GM12891 (cell line): ENCODE measurements at regions not wholly inside any gene's neighbourhood (a gene's known extent, or its start where the extent isn't known, plus 50 kb on each side); places are given as distances from the start of the nearest gene placed in this dataset.

Experiments used
- DNase-seq: peaks from one replicate; pipeline ENCODE4 v3.0.0; 2011; ENCODE audit warnings: low spot score; ENCODE audit not compliant: insufficient read length
- FAIRE-seq: peaks from 2 replicates; lab custom pipeline; 2011; peaks lifted over from hg19 to GRCh38; lab: Jason Lieb, UNC
- PAX5 ChIP-seq: IDR thresholded peaks from 2 replicates; pipeline ENCODE4 v1.6.1; 2011; ENCODE audit warnings: low read length, moderate library complexity, mild to moderate bottlenecking; ENCODE audit not compliant: insufficient read depth, severe bottlenecking
- POLR2A ChIP-seq: IDR thresholded peaks from 2 replicates; pipeline ENCODE4 v1.6.1; 2011; ENCODE audit warnings: low read depth, low read length, control low read depth
- POLR2AphosphoS5 ChIP-seq: IDR thresholded peaks from 2 replicates; pipeline ENCODE4 v1.6.1; 2011; ENCODE audit warnings: low read depth, low read length, control low read depth
- POU2F2 ChIP-seq: IDR thresholded peaks from 2 replicates; pipeline ENCODE4 v1.6.1; 2011; ENCODE audit warnings: low read depth, mild to moderate bottlenecking, control low read depth, low read length, moderate library complexity
- SPI1 ChIP-seq: IDR thresholded peaks from 2 replicates; pipeline ENCODE4 v1.6.1; 2011; ENCODE audit warnings: low read depth, low read length, control low read depth
- TAF1 ChIP-seq: IDR thresholded peaks from 2 replicates; pipeline ENCODE4 v1.6.1; 2011; ENCODE audit warnings: low read depth, low read length, control low read depth

DNA sequence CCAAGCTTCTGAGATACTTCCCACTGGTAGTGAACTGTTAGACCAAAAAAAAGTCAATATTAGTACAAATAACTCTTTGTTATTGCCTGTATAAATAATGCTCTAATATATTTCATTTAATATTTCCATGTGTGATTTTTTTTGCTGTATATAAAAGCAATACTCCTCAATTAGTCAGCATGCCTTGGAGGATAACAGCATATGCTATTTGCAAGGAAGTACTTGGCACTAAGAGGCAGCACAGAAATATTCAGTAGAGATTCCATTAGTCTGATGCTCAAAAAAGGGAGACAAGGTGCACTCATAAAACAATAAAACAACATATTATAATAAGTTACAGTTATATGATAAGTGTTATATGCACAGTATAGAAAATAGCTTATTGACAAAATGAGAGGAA is 296.6 kb upstream of the MPDZ start:
- TF ChIP-seq POU2F2 (no peak), POLR2A (no peak), SPI1 (no peak), PAX5 (no peak), POLR2AphosphoS5 (no peak), TAF1 (no peak)
- DNase-seq: no peak

DNA sequence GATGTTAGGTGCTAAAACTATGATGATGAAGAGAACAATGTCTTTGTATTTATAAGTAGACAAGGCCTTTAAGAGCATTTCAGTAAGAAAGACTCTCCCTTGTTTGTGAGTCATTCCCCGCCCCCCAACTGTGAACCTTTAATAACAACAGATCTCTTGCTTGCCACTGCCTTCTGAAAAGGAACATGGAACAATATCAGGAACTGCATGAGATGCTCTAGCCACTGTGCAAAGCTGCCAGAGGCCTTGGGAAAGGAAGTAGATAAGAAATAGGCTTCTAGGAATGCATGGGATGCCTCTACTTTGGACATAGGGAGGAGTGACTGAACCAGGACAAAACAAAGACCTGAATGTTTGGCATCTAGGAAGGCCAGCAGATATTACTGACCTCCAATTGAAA is 296.1 kb upstream of the MPDZ start:
- FAIRE-seq (no peak), DNase-seq (no peak)
- TF ChIP-seq POU2F2 (no peak), POLR2AphosphoS5 (no peak), PAX5 (no peak), SPI1 (no peak), TAF1 (no peak), POLR2A (no peak)

More for the DNA sequence above, 296.6 kb upstream of the MPDZ start:
- no peak for FAIRE-seq

DNA sequence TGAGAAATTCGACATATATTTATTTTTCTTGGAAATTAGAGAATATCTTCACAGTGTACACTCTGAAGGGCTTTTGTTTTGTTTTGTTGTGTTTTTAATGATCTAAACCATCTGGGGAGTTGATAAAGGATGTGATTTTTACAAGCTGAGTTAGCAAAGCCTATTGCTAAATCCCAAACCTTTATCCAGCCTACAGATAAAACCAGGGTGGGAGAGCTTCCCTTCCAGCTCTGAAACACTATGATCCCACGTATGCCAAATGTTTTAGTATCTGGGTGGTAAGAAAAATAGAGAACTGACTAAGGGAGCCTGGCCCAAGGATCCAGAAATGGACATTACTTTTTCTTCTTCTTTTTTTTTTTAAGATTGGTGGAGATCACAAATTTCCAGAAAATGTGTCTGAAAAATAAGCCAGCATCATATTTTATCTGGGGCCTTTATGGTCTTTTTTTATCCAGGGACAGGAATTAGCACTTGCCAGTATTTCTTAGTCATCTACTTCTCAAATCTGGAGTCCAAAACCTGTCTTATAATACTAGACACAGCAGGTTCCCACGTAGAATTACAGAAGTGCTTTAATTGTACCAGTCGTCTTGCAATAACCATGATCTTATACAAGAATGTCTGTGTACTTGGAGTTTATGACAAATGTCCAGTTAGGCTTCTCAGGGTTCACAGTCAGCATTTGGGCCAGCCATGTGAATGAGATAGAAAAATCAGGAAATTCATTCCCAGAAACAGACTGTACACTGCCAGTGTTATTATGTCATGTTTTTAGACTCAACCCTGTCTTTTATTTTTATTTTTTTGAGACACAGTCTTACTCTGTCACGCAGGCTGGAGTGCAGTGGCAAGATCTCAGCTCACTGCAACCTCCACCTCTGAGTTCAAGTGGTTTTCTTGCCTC is 290.8 kb upstream of the MPDZ start:
- FAIRE-seq (no peak), DNase-seq (no peak)
- TF ChIP-seq POLR2AphosphoS5 (no peak), POLR2A (no peak), TAF1 (no peak), PAX5 (no peak), POU2F2 (no peak), SPI1 (no peak)

DNA sequence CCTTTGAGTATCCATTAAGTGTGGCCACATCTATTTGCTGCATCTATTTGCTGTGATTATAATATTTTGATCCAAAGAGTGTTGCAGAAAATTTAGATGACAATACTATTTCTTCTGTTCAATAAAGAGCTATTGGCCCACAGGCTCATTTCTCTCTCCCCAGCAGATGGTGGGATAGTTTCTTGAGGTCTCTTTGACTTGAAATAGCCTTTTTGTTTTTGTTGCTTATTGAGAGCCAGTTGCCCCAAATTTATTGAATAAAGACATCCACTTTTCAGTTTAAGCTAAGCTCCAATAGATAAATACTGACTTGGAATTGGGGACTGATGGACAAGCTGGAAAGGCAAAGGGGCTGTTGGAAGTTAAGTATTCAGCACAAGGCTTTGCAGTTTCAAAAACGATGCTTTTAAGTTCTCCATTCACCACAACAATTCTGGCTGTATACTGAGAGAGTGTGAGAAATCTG is 290.1 kb upstream of the MPDZ start:
- TF ChIP-seq POLR2A: no peak
- no peak for TF ChIP-seq PAX5
- TF ChIP-seq TAF1: no peak
- TF ChIP-seq POLR2AphosphoS5: no peak
- no peak for TF ChIP-seq SPI1
- TF ChIP-seq POU2F2: no peak
- FAIRE-seq: no peak
- no peak for DNase-seq

DNA sequence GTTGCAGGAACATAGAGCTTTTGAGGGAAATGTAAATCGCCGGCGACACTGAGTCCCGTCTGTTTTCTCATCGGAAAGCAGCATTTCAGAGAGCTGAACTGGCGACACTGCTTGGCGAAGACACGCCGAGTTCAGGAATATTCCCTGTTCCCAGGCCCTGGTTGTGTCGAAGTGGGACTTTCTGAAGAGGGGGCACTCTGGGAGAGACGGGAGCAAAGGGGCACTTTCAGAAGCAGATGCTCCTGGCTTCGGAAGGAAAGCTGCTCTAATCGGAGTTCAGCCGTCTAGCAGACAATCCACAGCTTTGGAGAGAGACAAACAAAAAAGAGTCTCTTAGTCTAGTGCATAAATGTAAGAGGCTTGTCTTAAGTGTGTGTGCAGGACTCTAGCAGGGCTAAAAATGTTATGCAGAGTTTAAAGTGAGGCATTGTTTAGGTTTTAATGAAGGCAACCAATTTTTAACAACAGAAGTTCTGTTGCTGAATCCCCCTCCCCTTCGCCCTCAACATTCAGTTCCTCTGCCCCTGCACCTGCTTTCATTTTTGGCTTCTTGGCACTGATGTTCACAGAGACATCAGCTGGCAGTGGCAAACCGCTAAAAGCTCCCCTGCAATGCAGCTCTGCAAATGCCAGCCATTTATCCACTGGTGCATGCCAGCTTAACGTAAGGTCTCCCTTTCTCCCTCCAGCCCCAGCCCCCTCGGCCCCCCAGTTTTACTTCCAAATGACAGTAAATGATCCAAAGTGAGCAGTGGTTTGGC is 289.5 kb upstream of the MPDZ start:
- DNase-seq (no peak), FAIRE-seq (no peak)
- TF ChIP-seq POLR2AphosphoS5 (no peak), SPI1 (no peak), TAF1 (no peak), PAX5 (no peak), POU2F2 (no peak)

DNA sequence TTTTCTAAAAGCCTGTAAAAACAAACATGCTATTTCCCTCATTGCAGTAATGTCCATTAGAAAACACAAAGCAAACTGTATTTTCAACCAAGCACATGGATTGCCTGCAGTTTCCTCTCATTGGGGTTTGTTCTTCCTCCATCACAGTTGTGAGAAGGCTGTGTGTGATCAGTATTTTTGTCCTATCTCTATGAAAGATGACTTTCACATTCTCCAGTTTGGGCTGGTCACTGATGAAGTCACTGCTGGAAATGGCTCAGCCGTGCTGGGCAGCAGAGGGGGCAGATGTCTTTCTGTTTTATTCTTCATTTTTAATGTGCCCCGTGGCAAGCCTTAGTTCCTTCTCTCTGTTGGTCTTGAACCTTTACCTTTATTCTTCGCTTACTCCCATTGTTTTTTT is 288.9 kb upstream of the MPDZ start:
- TF ChIP-seq SPI1: no peak
- no peak for TF ChIP-seq POLR2AphosphoS5
- FAIRE-seq: no peak
- DNase-seq: no peak

DNA sequence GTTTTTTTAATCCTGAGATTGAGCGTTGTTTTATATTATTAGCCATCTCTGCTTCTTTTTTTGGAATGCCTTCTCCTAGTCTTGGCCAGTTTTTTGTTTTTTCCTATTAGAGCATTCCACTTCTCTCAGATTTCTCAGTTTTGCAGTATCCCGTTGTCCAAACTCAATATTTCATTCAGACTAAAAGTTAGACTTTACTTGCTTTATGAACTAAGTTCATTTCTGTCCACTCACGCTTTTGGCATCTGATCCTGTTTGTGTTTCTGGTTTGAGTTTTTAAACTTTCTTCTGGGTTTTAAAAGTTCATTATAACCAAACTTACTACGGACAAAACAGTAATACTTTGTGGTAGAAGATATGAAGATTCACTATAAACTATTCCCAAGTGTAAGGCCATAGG is 288.3 kb upstream of the MPDZ start:
- no peak for FAIRE-seq
- no peak for DNase-seq
- no peak for TF ChIP-seq TAF1
- no peak for TF ChIP-seq PAX5
- TF ChIP-seq POLR2AphosphoS5: no peak
- TF ChIP-seq POU2F2: no peak
- no peak for TF ChIP-seq SPI1
- TF ChIP-seq POLR2A: no peak

DNA sequence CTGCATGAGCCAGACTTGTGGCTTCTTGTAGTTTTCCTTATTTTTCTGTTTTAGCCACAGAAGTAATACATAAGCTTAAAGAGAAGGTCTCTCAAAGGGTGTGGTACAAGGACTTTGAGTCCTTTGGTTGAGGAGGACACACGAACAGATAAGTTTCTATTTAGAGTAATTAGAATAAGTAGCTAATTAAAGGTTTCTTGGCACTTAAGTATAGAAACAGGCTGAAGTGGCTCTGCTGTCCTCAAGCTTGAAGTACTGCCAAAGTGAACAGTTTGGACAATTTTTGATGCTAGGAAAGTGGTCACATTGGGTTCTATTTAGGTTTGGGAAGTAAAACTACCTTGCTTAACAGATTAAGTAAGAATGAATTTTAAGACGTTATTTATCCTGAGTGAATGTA is 278.3 kb upstream of the MPDZ start:
- no peak for FAIRE-seq
- TF ChIP-seq POLR2AphosphoS5 (no peak), TAF1 (no peak), SPI1 (no peak), PAX5 (no peak), POU2F2 (no peak), POLR2A (no peak)

DNA sequence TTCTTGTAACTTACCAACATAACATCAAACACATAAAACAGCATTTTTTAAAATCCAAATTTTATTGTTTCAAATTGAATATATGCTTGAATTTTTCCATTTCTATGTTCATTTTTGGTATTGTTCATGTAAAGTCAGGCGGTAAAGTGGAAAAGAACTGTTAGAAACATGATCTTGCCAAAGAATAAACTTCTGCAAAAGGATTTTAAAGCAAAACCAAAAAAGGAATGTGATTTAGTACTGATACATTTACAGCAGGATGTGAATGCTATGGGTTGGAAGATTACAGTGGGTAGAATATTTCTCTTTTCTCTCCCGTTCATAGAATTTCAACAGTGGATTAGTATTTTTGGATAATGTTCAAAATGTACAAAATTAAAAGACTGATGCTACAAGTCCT is 277.2 kb upstream of the MPDZ start:
- no peak for FAIRE-seq
- no peak for TF ChIP-seq SPI1
- TF ChIP-seq POLR2AphosphoS5: no peak
- TF ChIP-seq PAX5: no peak
- TF ChIP-seq POLR2A: no peak
- DNase-seq: no peak

More for the DNA sequence above, 278.3 kb upstream of the MPDZ start:
- DNase-seq: no peak

DNA sequence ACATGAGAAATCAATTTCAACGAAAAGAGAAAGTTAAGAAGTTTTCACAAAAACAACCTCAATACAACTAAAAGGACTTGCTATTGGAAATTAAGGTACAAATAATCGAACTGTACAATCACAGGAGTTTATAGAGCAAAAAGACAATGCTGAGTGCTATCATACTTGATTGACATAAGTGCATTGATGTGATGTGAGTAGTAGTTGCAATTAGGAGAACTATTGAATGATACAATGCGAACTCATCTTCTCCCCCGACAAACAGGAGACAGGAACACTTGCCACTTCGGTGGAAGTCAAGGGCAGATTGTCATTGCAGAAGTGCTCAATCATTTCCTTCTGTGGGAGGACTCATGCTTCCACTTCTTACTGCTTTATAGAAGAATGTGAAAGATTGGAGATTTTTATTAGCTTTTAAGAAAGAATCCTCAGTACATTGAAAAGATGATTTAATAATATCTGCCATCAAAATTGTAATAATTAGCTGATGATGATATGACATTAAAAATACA is 276.6 kb upstream of the MPDZ start:
- FAIRE-seq (no peak), DNase-seq (no peak)
- no peak for TF ChIP-seq SPI1
- TF ChIP-seq PAX5: no peak
- no peak for TF ChIP-seq POU2F2
- no peak for TF ChIP-seq POLR2AphosphoS5
- TF ChIP-seq TAF1: no peak
- TF ChIP-seq POLR2A: no peak
